Thoracic aorta (tissue), 2 donors: ENCODE measurements at regions not wholly inside any gene's neighbourhood (a gene's known extent, or its start where the extent isn't known, plus 50 kb on each side); places are given as distances from the start of the nearest gene placed in this dataset.
A peak's percentile ranks its signal among the peaks of the same experiment; 100 is the strongest.
"Not testable (repeated sequence)": the region's sequence is repeated elsewhere in the genome, so short reads cannot be mapped to it uniquely, and the experiment has no call there.

ENCODE experiments used
- ATAC-seq: fragments of 150-250 bp; one replicate; pipeline ENCODE4 v1.8.0; 2017; ENCODE audit warnings: low read depth; ENCODE audit not compliant: insufficient number of reproducible peaks, low FRiP score
- DNase-seq: peaks from one replicate; pipeline ENCODE4 v3.0.0-alpha.2; 2020; ENCODE audit warnings: low spot score
- H3K27ac ChIP-seq, 2 donors: fragments of 200-600 bp; sonication (generic); 1 replicate in 1 of 2; 2 replicates in 1 of 2; pipeline ENCODE4 v1.5.1; 2016; ENCODE audit warnings: mild to moderate bottlenecking in 2 of 2, moderate library complexity in 2 of 2
- H3K27me3 ChIP-seq: fragments of 200-600 bp; sonication (generic); replicated peaks from 2 replicates; pipeline ENCODE4 v1.6.0; 2016; ENCODE audit warnings: mild to moderate bottlenecking; ENCODE audit not compliant: insufficient read depth
- H3K36me3 ChIP-seq: fragments of 200-600 bp; sonication (generic); one replicate; pipeline ENCODE4 v1.5.1; 2016
- H3K4me1 ChIP-seq, 2 donors: fragments of 200-600 bp; sonication (generic); 1 replicate in 1 of 2; 2 replicates in 1 of 2; pipeline versions ENCODE4 v1.5.1 to v1.6.0; 2016; ENCODE audit warnings: low read depth in 2 of 2, mild to moderate bottlenecking in 1 of 2; ENCODE audit not compliant: control insufficient read depth in 1 of 2
- H3K4me3 ChIP-seq: fragments of 200-600 bp; sonication (generic); 2 replicates; pipeline ENCODE4 v1.5.1; 2016; ENCODE audit warnings: mild to moderate bottlenecking
- H3K9me3 ChIP-seq: fragments of 200-600 bp; sonication (generic); 2 replicates; pipeline ENCODE4 v1.5.1; 2016
- TF ChIP-seq, protein P1 (sequence below): fragments of 200-600 bp; sonication (generic); IDR thresholded peaks from one replicate; pipeline ENCODE4 v1.5.1; 2019; ENCODE audit warnings: antibody characterized with exemption

DNA sequence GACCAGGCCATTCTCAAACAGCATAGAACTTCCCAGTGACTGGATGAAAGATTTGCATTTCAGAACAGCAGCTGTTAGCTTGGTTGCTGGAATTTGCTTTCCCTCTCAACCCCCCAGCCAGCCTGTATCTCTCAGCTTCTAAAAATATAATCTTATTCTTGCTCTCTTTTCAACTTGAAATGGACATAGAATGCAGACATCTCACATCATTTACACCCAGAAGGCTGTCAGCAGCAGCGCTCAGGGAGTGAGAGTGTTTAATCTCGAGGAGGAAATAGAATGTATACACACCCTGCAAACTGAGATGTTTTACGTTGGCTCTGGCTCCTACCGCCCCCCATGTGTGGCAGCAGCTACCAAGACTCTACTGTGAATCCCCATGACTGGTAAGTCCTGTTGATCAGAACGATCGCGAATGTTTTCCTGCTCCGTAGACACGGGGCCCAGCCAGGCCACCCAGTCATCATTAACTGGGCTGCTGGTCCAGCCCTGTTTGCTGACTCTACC lies 163.4 kb upstream of the SLC24A3 start:
- no peaks in the 10 kb centered on the region for H3K9me3 ChIP-seq
- H3K4me3 ChIP-seq = peak overlapping the region; percentile 3
- DNase-seq (no peak), ATAC-seq (no peak)
- H3K36me3 ChIP-seq = no peaks in the 10 kb centered on the region
- no peaks in the 10 kb centered on the region for H3K27me3 ChIP-seq
- H3K4me1 ChIP-seq = peaks cover 4 to 21% of the 10 kb centered on the region in 2 donors
- TF ChIP-seq, protein P1, sequence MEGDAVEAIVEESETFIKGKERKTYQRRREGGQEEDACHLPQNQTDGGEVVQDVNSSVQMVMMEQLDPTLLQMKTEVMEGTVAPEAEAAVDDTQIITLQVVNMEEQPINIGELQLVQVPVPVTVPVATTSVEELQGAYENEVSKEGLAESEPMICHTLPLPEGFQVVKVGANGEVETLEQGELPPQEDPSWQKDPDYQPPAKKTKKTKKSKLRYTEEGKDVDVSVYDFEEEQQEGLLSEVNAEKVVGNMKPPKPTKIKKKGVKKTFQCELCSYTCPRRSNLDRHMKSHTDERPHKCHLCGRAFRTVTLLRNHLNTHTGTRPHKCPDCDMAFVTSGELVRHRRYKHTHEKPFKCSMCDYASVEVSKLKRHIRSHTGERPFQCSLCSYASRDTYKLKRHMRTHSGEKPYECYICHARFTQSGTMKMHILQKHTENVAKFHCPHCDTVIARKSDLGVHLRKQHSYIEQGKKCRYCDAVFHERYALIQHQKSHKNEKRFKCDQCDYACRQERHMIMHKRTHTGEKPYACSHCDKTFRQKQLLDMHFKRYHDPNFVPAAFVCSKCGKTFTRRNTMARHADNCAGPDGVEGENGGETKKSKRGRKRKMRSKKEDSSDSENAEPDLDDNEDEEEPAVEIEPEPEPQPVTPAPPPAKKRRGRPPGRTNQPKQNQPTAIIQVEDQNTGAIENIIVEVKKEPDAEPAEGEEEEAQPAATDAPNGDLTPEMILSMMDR = no peak
- no peak overlapping the region for H3K27ac ChIP-seq

DNA sequence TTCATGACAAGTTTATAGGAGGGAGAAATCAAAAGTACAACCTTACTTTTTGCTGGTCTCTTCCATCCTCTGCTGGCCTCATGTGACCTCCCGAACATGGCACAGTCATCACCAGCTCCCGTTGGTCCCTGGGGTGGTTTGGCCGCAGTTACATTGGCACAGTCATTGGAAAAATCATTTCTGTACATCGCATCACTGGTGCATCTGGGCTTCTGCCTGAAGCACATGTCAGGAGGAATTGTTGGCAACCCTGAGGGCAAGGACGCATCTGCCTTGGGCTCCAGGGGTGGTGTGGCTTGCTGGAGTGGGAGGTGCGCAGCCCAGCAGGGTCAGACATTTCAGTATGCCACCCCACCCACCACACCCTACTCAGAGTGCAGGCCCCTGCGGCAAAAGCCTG lies 162.9 kb upstream of the SLC24A3 start:
- Histone ChIP-seq H3K9me3 (no peaks in the 10 kb centered on the region), H3K27me3 (no peaks in the 10 kb centered on the region), H3K27ac (no peak overlapping the region), H3K4me3 (peak overlapping the region; percentile 3), H3K36me3 (no peaks in the 10 kb centered on the region), H3K4me1 (peaks cover 4 to 21% of the 10 kb centered on the region in 2 donors)
- TF ChIP-seq, protein P1 = no peak
- ATAC-seq (no peak), DNase-seq (no peak)

DNA sequence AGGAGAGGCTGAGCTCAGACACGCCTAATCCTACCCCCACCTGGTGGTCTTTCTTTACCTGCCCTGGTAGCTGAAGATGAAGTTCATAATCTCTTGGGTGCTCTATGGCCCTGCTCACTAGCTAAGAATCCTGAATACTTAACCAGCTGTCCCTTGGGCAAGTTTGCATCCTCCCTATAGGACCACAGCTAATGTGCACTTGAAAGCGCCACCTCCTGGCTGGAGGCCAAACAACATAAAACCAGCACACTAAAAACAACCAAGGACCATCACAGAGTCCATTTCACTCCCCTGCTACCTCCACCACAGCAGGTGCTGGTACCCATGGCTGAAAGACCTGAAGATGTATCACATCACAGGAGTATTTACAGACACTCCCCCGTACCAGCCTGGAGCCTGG lies 155.5 kb upstream of the SLC24A3 start:
- H3K4me3 ChIP-seq = no peak overlapping the region
- H3K9me3 ChIP-seq = peaks cover 9% of the 10 kb centered on the region
- no peaks in the 10 kb centered on the region for H3K36me3 ChIP-seq
- no peaks in the 10 kb centered on the region for H3K27me3 ChIP-seq
- no peak for DNase-seq
- ATAC-seq = no peak
- TF ChIP-seq, protein P1 = no peak
- H3K4me1 ChIP-seq = no peaks in the 10 kb centered on the region
- no peak overlapping the region for H3K27ac ChIP-seq

DNA sequence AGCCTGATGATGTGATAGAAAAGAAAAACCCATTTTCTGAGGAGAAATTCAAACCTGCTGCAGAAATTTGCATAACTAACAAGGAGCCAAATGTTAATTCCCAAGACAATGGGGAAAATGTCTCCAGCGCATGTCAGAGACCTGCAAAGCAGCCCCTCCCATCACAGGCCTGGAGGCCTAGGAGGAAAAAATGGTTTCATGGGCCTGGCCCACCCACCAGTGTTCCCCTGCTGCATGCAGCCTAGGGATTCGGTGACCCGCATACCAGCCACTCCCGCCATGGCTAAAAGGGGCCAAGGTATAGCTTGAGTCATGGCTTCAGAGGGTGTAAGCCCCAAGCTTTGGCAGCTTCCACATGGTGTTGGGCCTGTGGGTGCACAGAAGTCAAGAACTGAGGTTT lies 147.7 kb upstream of the SLC24A3 start:
- DNase-seq, H3K4me1 ChIP-seq, H3K27ac ChIP-seq, H3K9me3 ChIP-seq, H3K4me3 ChIP-seq, ATAC-seq, H3K36me3 ChIP-seq, H3K27me3 ChIP-seq: not testable (repeated sequence)

DNA sequence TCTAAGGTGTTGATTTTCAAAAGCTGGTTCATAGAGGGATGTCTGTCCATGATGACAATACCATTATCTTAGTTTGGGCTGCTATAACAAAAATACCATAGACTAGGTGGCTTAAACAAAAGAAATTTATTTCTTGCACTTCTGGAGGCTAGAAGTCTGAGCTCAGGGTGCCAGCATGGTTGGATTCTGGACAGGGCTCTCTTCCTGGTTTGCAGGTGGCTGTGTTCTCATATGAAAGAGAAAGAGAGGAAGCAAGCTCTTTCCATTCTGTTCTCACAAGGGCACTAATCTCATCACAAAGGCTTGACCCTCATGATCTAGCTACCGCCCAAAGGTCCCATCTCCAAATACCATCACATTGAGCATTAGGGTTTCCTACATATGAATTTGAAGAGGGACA lies 144.5 kb upstream of the SLC24A3 start:
- ATAC-seq = no peak
- Histone ChIP-seq H3K27ac (no peak overlapping the region), H3K9me3 (no peaks in the 10 kb centered on the region), H3K4me1 (no peaks in the 10 kb centered on the region), H3K4me3 (no peak overlapping the region), H3K27me3 (no peaks in the 10 kb centered on the region), H3K36me3 (no peaks in the 10 kb centered on the region)
- DNase-seq = no peak
- TF ChIP-seq, protein P1 = no peak

DNA sequence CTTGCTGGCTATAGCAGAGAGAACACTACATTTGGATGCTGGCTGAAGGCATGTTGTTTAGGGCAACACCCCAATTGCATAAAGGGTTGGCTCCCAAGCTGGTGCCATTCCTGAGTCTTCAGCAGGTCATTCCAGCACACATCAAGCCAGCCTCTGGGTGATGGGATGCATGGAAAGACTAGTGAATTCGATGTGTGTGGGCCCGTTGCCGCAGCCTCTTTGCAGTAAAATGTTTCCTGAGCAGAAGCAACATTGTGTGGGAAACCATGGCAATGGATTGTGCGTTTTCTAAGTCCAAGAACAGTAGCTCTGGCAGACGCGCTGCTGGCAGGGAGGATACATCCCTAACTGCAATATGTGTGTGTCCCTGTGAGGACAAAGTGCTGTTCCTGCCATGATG lies 142.4 kb upstream of the SLC24A3 start:
- no peaks in the 10 kb centered on the region for H3K27me3 ChIP-seq
- ATAC-seq (no peak), DNase-seq (no peak)
- no peaks in the 10 kb centered on the region for H3K36me3 ChIP-seq
- no peaks in the 10 kb centered on the region for H3K4me1 ChIP-seq
- TF ChIP-seq, protein P1 = no peak
- no peak overlapping the region for H3K27ac ChIP-seq
- H3K4me3 ChIP-seq = no peak overlapping the region
- H3K9me3 ChIP-seq = no peaks in the 10 kb centered on the region
